HL-60/S4 treated with retinoic acid at 250 ng/mL for 4 days and 3 days (cell line): ENCODE measurements at regions not wholly inside any gene's neighbourhood (a gene's known extent, or its start where the extent isn't known, plus 50 kb on each side); places are given as distances from the start of the nearest gene placed in this dataset.

Source experiments
- in situ Hi-C: fragments of 300-500 bp; cut with MboI; formaldehyde crosslinking; loops from 2 replicates; pipeline ENCODE4 v1.7.0; 2022; ENCODE audit warnings: low sequenced_read_pairs

DNA sequence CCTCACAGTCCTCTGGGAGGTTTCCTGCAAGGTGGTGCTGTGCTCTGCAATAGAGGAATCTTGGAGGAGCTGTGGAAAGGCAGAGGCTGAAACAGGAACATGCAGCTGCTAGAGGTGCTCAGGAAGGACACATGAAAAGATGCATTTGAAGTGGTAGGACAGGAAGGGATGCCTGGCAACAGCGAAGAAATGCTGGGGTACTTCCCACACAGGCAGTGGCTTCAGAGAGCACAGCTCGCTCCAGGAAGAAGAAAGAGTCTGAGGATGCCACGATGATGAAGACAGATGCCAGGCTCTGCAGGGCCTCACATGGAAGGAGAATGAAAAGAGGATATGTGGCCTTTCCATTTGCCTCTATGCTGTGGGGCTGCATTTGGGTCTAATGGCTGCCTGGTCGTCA lies 77.0 kb upstream of the TMEM72 start:
- in situ Hi-C loops: loop anchor here (25.0 kb wide), 1 partner anchor 272 kb away; no protein-coding TSS in a partner anchor

DNA sequence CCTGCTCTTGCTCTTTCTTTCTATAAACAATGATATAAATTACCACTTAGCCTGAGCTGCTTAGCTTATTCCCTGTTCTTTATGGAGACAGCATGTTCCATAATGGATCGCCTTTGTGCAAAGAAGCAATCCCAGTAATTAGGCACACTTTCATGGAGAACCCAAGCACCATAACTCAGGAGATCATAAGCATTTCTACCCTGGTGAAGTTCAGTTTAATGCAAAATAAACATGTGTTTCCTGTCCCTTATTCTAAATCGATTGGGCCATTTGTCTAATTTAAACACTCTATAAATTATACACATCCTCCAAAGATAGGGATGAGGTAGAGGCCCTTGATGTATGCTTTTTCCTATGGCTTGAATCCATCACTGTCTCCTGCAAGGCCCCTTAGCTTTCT lies 75.8 kb upstream of the TMEM72 start:
- in situ Hi-C loops: loop anchor here (25.0 kb wide), 1 partner anchor 273 kb away; no protein-coding TSS in a partner anchor

GRCh38 chr10:44843484-44843883 lies 67.7 kb upstream of the TMEM72 start:
- in situ Hi-C loops: loop anchor here (25.0 kb wide), 1 partner anchor 281 kb away; no protein-coding TSS in a partner anchor

- in situ Hi-C loops: loop anchor here (25.0 kb wide), 1 partner anchor 283 kb away; no protein-coding TSS in a partner anchor
Measured at GRCh38 chr10:44845361-44846175, 65.6 kb upstream of the TMEM72 start.

GRCh38 chr10:44847110-44847509 lies 64.0 kb upstream of the TMEM72 start:
- in situ Hi-C loops: loop anchor here (25.0 kb wide), 1 partner anchor 285 kb away; no protein-coding TSS in a partner anchor

DNA sequence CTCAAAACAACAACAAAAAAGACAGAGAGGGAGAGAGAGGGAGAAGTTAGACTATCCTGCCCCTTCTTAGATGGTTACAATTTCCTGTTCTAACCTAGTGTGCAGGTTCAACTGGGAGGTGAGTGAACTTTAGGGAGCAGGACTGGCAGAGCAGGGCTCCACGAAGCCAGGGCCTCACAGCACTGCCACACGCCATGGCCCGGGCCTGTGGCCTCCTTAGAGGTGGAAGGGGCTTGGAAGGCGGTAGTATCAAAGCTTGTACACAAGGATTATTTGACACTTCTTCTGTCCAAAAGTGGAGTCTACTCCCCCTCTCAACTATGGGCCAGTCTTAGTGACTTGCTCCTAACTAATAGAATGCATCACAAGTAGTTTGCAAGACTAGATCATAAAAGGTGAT lies 62.9 kb upstream of the TMEM72 start:
- in situ Hi-C loops: loop anchor here (25.0 kb wide), 1 partner anchor 286 kb away; no protein-coding TSS in a partner anchor

DNA sequence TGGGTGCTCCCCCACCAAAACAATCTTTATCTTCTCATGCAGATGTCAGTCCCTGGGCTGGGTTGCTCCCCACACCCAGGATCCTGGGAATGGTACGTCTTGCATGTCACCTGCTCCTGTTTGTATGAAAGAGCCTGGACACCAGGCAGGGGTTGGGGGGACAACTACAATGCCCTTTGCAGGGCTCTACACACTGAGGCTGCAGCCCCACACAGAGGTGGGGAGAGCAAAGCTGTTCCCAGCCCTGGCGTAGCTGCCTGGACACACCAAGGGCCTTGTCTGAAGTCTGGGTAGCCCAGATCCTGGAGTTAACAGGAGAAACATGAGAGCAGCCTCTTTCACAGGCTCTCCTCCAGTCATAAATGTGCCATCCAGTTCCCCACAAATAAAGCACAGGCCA lies 61.2 kb upstream of the TMEM72 start:
- in situ Hi-C loops: loop anchor here (25.0 kb wide), 2 partner anchors 288 to 1163 kb away; no protein-coding TSS in a partner anchor

GRCh38 chr10:44850356-44850934 lies 60.7 kb upstream of the TMEM72 start:
- in situ Hi-C loops: loop anchor here (25.0 kb wide), 1 partner anchor 1163 kb away; no protein-coding TSS in a partner anchor

GRCh38 chr10:44851413-44851812 lies 59.7 kb upstream of the TMEM72 start:
- in situ Hi-C loops: loop anchor here (25.0 kb wide), 1 partner anchor 1164 kb away; no protein-coding TSS in a partner anchor

- in situ Hi-C loops: loop anchor here (25.0 kb wide), 1 partner anchor 1165 kb away; no protein-coding TSS in a partner anchor
Measured at GRCh38 chr10:44851881-44852280, 59.3 kb upstream of the TMEM72 start.

GRCh38 chr10:44853148-44853734 lies 57.9 kb upstream of the TMEM72 start:
- in situ Hi-C loops: loop anchor here (25.0 kb wide), 1 partner anchor 1166 kb away; no protein-coding TSS in a partner anchor

- in situ Hi-C loops: loop anchor here (25.0 kb wide), 1 partner anchor 1166 kb away; no protein-coding TSS in a partner anchor
Measured at GRCh38 chr10:44853796-44854195, 57.3 kb upstream of the TMEM72 start.

GRCh38 chr10:44854693-44855350 lies 56.3 kb upstream of the TMEM72 start:
- in situ Hi-C loops: loop anchor here (25.0 kb wide), 1 partner anchor 1168 kb away; no protein-coding TSS in a partner anchor

- in situ Hi-C loops: loop anchor here (25.0 kb wide), 1 partner anchor 1169 kb away; no protein-coding TSS in a partner anchor
Measured at GRCh38 chr10:44856696-44857095, 54.4 kb upstream of the TMEM72 start.

DNA sequence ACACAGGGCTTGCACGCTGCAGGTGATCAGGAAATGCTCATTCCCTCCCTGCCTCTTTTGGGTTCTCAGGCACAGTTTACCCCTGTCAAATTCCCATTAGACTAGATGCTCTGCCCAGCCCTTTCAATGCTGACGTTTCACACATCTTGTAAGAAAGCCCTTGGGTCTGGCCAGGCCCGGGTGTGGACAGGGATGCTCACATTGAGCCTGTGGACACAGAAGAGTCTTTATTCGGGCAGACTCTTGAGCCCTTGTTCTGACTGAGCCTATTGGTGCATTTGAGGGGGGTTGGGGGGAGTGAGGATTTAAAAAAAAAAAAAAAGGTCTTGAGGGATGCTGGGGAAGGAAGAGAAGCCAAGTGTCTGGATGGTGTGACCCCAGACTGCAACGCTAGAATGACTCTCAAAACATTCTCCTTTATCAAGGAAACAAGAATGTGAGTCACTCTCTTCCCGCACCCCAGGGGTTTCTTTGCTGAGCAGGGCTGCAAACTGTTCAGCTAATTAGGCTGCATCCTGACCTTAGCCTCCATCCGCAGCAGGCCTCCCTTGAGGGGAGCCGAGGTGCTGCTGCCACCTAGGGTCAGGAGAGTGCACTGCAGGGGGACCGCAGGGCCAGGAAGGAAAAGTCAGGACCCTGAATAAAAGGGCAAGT lies 53.6 kb upstream of the TMEM72 start:
- in situ Hi-C loops: loop anchor here (25.0 kb wide), 1 partner anchor 1170 kb away; no protein-coding TSS in a partner anchor

- in situ Hi-C loops: loop anchor here (25.0 kb wide), 1 partner anchor 1171 kb away; no protein-coding TSS in a partner anchor
Measured at GRCh38 chr10:44858017-44858371, 53.1 kb upstream of the TMEM72 start.

GRCh38 chr10:44858988-44859387 lies 52.1 kb upstream of the TMEM72 start:
- in situ Hi-C loops: loop anchor here (25.0 kb wide), 1 partner anchor 1172 kb away; no protein-coding TSS in a partner anchor

DNA sequence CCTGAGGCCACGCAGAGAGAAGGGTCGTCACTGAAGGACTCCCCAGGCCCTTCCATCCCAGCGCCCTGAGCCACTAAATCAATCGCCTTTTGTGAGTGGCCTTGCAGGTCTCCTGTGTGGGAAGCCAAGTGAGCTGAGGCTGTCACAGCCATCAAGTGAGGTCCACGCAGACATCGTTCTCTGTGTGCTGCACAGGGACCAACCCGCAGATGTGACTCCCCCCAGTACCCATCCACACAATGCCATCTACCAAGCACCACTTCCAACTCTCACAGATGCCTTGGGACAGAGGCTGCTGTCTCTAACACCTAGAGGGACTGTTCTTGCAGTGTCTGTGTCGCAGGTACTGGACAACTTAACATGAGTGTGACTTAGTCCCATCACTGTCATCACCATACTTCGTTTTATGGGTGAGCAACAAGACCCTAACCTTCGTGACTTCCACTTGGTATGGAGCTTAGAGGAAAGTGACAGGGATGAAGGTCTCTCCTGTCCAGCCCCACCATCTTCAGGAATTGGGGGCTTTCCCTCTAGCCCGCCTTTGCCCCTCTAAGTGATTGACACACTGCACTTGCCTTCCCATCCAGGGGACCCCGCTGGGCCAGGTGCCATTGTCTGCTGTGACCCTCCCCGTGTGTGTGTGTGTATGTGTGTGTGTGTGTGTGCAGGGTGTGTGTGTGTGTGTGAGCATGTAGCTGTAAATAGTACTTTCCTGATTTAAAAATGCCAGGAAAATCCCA lies 51.4 kb upstream of the TMEM72 start:
- in situ Hi-C loops: loop anchor here (25.0 kb wide), 1 partner anchor 1172 kb away; no protein-coding TSS in a partner anchor
